WTC11 (cell line): ENCODE measurements at regions not wholly inside any gene's neighbourhood (a gene's known extent, or its start where the extent isn't known, plus 50 kb on each side); places are given as distances from the start of the nearest gene placed in this dataset.

Experiments used
- ATAC-seq: fragments of 200-7000 bp; cut with Tn5 transposase; 2 replicates; pipeline ENCODE4 v1.10.0; 2021; ENCODE audit warnings: mild to moderate bottlenecking, moderate library complexity
- CTCF ChIA-PET: fragments of 300-600 bp; sonication (Branson Sonifier 250); formaldehyde crosslinking; loops from one replicate; lab custom pipeline; 2021; ENCODE audit warnings: antibody characterized with exemption; lab: Charles Lee
- POLR2A ChIA-PET: fragments of 350-600 bp; sonication (Branson Sonifier 250); formaldehyde crosslinking; loops from one replicate; lab custom pipeline; 2021; ENCODE audit warnings: antibody characterized with exemption; lab: Charles Lee
- DNase-seq: peaks from one replicate; pipeline ENCODE4 v3.0.0; 2021; ENCODE audit warnings: low spot score
- H3K27ac Mint-ChIP-seq: 2 replicates; pipeline ENCODE4 v1.8.0; 2021; ENCODE audit warnings: mixed read lengths
- H3K27me3 Mint-ChIP-seq: 2 replicates; pipeline ENCODE4 v1.8.0; 2021; ENCODE audit warnings: low read depth, mild to moderate bottlenecking, moderate library complexity, mixed read lengths
- H3K36me3 Mint-ChIP-seq: 2 replicates; pipeline ENCODE4 v1.8.0; 2021; ENCODE audit warnings: mixed read lengths
- H3K4me1 Mint-ChIP-seq: 2 replicates; pipeline ENCODE4 v1.8.0; 2022; ENCODE audit warnings: mixed read lengths
- H3K4me3 Mint-ChIP-seq: 2 replicates; pipeline ENCODE4 v1.8.0; 2021; ENCODE audit warnings: mild to moderate bottlenecking, moderate library complexity, mixed read lengths
- H3K9me3 Mint-ChIP-seq: 2 replicates; pipeline ENCODE4 v1.8.0; 2021; ENCODE audit warnings: mixed read lengths
- CREB1 ChIP-seq: sonication (generic); formaldehyde crosslinking; IDR thresholded peaks from 2 replicates; pipeline ENCODE4 v1.8.0; 2023; ENCODE audit warnings: mild to moderate bottlenecking, missing genetic modification reagents
- ESRRA ChIP-seq: sonication (generic); formaldehyde crosslinking; IDR thresholded peaks from 2 replicates; pipeline ENCODE4 v1.8.1; 2022; ENCODE audit warnings: mild to moderate bottlenecking, missing genetic modification reagents, borderline replicate concordance
- FOXJ3 ChIP-seq: sonication (generic); formaldehyde crosslinking; IDR thresholded peaks from 2 replicates; pipeline ENCODE4 v1.9.0; 2021; ENCODE audit warnings: missing genetic modification reagents, mild to moderate bottlenecking, borderline replicate concordance
- FOXP1 ChIP-seq: sonication (generic); formaldehyde crosslinking; IDR thresholded peaks from 2 replicates; pipeline ENCODE4 v1.8.0; 2022; ENCODE audit warnings: missing genetic modification reagents, mild to moderate bottlenecking, moderate library complexity, borderline replicate concordance
- GRHL2 ChIP-seq: fragments of 250-450 bp; sonication (Bioruptor Pico); IDR thresholded peaks from 2 replicates; pipeline ENCODE4 v1.8.0; 2022; ENCODE audit warnings: mild to moderate bottlenecking, moderate library complexity; ENCODE audit not compliant: insufficient replicate concordance, severe bottlenecking
- HMGA2 ChIP-seq: fragments of 250-450 bp; sonication (Bioruptor Pico); IDR thresholded peaks from 2 replicates; pipeline ENCODE4 v1.4.0; 2021; ENCODE audit warnings: mild to moderate bottlenecking, moderate library complexity
- IRF2 ChIP-seq: sonication (generic); formaldehyde crosslinking; IDR thresholded peaks from 2 replicates; pipeline ENCODE4 v1.8.0; 2022; ENCODE audit warnings: low read depth, missing genetic modification reagents, borderline replicate concordance
- JAZF1 ChIP-seq: fragments of 250-450 bp; sonication (Bioruptor Pico); IDR thresholded peaks from 2 replicates; pipeline ENCODE4 v1.9.0; 2021; ENCODE audit warnings: moderate library complexity, mild to moderate bottlenecking, inconsistent platforms
- MXD4 ChIP-seq: fragments of 250-450 bp; sonication (Bioruptor Pico); IDR thresholded peaks from 2 replicates; pipeline ENCODE4 v1.8.0; 2021; ENCODE audit warnings: mild to moderate bottlenecking, moderate library complexity, borderline replicate concordance
- MYBL2 ChIP-seq: sonication (generic); formaldehyde crosslinking; IDR thresholded peaks from 2 replicates; pipeline ENCODE4 v1.8.1; 2023; ENCODE audit warnings: mild to moderate bottlenecking, moderate library complexity, missing genetic modification reagents
- NFATC4 ChIP-seq: fragments of 250-450 bp; sonication (Bioruptor Pico); IDR thresholded peaks from 2 replicates; pipeline ENCODE4 v1.9.0; 2021; ENCODE audit warnings: mild to moderate bottlenecking
- SOX15 ChIP-seq: fragments of 250-450 bp; sonication (Bioruptor Pico); IDR thresholded peaks from 2 replicates; pipeline ENCODE4 v1.9.0; 2021; ENCODE audit warnings: mild to moderate bottlenecking
- SP1 ChIP-seq: sonication (generic); formaldehyde crosslinking; conservative IDR thresholded peaks from 2 replicates; pipeline ENCODE4 v1.8.1; 2022; ENCODE audit warnings: missing genetic modification reagents
- ZNF138 ChIP-seq: sonication (generic); formaldehyde crosslinking; conservative IDR thresholded peaks from 2 replicates; pipeline ENCODE4 v1.8.1; 2022; ENCODE audit warnings: mild to moderate bottlenecking, moderate library complexity, missing genetic modification reagents
- ZNF232 ChIP-seq: sonication (generic); formaldehyde crosslinking; IDR thresholded peaks from 2 replicates; pipeline ENCODE4 v1.8.0; 2022; ENCODE audit warnings: mild to moderate bottlenecking, missing genetic modification reagents
- ZNF263 ChIP-seq: sonication (generic); formaldehyde crosslinking; IDR thresholded peaks from 2 replicates; pipeline ENCODE4 v1.8.1; 2022; ENCODE audit warnings: low read depth, mild to moderate bottlenecking, moderate library complexity, missing genetic modification reagents
- ZNF671 ChIP-seq: fragments of 250-450 bp; sonication (Bioruptor Pico); IDR thresholded peaks from 2 replicates; pipeline ENCODE4 v1.8.0; 2021; ENCODE audit warnings: mild to moderate bottlenecking
- TF ChIP-seq, protein P1 (sequence below): sonication (generic); formaldehyde crosslinking; IDR thresholded peaks from 2 replicates; pipeline ENCODE4 v1.8.1; 2023; ENCODE audit warnings: mild to moderate bottlenecking, missing genetic modification reagents, borderline replicate concordance
- TF ChIP-seq, protein P2 (sequence below): sonication (generic); formaldehyde crosslinking; IDR thresholded peaks from 2 replicates; pipeline ENCODE4 v1.8.1; 2023; ENCODE audit warnings: mild to moderate bottlenecking, missing genetic modification reagents
- TF ChIP-seq, protein P3 (sequence below): sonication (generic); formaldehyde crosslinking; IDR thresholded peaks from 2 replicates; pipeline ENCODE4 v1.8.1; 2023; ENCODE audit warnings: mild to moderate bottlenecking, moderate library complexity, missing genetic modification reagents
- TF ChIP-seq, protein P4 (sequence below): sonication (generic); formaldehyde crosslinking; IDR thresholded peaks from 2 replicates; pipeline ENCODE4 v1.8.1; 2022; ENCODE audit warnings: low read depth, mild to moderate bottlenecking, moderate library complexity, missing genetic modification reagents, borderline replicate concordance

DNA sequence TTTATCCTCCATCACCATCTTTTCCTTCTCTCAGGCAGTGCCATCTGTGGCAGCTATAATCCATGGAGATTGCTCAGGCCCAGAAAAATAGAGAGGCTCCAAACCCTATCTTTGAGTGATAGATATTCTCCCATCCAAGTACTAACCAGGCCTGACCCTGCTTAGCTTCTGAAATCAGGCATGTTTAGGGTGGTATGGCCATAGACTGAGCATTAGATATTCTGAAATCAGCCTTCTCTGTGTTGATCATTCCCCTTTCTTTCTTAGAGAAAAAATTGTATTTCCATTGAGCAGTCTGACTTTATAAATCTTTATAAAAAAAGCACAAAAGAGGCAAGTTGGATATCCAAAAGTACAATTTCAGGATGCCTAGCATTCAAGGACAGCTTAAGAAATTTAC lies 131.5 kb upstream of the ACVR2A start:
- CTCF ChIA-PET, result no interaction called here
- H3K36me3 Mint-ChIP-seq, result no peaks in the 10 kb centered on the region
- H3K4me1 Mint-ChIP-seq, result peaks cover 7% of the 10 kb centered on the region; the same call in 1 of the 2 replicates
- ATAC-seq (no peak), DNase-seq (no peak)
- no peaks in the 10 kb centered on the region for H3K27me3 Mint-ChIP-seq
- TF ChIP-seq, protein P1, sequence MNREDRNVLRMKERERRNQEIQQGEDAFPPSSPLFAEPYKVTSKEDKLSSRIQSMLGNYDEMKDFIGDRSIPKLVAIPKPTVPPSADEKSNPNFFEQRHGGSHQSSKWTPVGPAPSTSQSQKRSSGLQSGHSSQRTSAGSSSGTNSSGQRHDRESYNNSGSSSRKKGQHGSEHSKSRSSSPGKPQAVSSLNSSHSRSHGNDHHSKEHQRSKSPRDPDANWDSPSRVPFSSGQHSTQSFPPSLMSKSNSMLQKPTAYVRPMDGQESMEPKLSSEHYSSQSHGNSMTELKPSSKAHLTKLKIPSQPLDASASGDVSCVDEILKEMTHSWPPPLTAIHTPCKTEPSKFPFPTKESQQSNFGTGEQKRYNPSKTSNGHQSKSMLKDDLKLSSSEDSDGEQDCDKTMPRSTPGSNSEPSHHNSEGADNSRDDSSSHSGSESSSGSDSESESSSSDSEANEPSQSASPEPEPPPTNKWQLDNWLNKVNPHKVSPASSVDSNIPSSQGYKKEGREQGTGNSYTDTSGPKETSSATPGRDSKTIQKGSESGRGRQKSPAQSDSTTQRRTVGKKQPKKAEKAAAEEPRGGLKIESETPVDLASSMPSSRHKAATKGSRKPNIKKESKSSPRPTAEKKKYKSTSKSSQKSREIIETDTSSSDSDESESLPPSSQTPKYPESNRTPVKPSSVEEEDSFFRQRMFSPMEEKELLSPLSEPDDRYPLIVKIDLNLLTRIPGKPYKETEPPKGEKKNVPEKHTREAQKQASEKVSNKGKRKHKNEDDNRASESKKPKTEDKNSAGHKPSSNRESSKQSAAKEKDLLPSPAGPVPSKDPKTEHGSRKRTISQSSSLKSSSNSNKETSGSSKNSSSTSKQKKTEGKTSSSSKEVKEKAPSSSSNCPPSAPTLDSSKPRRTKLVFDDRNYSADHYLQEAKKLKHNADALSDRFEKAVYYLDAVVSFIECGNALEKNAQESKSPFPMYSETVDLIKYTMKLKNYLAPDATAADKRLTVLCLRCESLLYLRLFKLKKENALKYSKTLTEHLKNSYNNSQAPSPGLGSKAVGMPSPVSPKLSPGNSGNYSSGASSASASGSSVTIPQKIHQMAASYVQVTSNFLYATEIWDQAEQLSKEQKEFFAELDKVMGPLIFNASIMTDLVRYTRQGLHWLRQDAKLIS, result no peak
- TF ChIP-seq SOX15 (CRISPR knock-in tag), result no peak
- no peak overlapping the region for H3K27ac Mint-ChIP-seq
- no peak overlapping the region for H3K4me3 Mint-ChIP-seq
- no peaks in the 10 kb centered on the region for H3K9me3 Mint-ChIP-seq
- POLR2A ChIA-PET, result no interaction called here

DNA sequence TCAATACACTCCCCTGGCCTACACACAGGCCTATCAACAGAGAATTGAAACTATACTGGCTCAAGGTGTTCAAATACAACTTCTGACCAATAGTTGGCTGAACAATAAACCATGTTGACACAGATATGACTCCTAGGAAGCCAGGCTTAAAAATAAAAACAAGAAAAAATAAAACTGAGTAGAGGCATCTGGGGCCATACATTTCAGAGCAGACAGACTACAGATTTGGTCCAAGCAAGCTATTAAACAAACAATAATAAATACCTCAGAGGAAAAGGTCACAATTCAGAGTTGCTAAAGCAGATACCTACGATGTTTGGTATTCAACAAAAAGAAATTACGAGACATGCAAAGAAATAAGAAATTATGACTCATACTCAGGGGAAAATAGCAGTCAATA lies 132.8 kb upstream of the ACVR2A start:
- no peaks in the 10 kb centered on the region; the same call in 1 of the 2 replicates for H3K9me3 Mint-ChIP-seq
- H3K27me3 Mint-ChIP-seq, result no peaks in the 10 kb centered on the region
- no peak overlapping the region for H3K27ac Mint-ChIP-seq
- ATAC-seq (no peak), DNase-seq (no peak)
- ChIA-PET POLR2A (no interaction called here), CTCF (interaction anchor here (0.7 kb wide), 1 partner anchor 133 kb away, joined by 3 read pairs; the partner anchor contains the start of gene ACVR2A)
- peaks cover 7% of the 10 kb centered on the region; the same call in 1 of the 2 replicates for H3K4me1 Mint-ChIP-seq
- no peaks in the 10 kb centered on the region for H3K36me3 Mint-ChIP-seq
- H3K4me3 Mint-ChIP-seq, result no peak overlapping the region
- no peak for TF ChIP-seq ZNF138 (CRISPR knock-in tag)
- no peak for TF ChIP-seq ZNF671 (CRISPR knock-in tag)
- TF ChIP-seq, protein P2, sequence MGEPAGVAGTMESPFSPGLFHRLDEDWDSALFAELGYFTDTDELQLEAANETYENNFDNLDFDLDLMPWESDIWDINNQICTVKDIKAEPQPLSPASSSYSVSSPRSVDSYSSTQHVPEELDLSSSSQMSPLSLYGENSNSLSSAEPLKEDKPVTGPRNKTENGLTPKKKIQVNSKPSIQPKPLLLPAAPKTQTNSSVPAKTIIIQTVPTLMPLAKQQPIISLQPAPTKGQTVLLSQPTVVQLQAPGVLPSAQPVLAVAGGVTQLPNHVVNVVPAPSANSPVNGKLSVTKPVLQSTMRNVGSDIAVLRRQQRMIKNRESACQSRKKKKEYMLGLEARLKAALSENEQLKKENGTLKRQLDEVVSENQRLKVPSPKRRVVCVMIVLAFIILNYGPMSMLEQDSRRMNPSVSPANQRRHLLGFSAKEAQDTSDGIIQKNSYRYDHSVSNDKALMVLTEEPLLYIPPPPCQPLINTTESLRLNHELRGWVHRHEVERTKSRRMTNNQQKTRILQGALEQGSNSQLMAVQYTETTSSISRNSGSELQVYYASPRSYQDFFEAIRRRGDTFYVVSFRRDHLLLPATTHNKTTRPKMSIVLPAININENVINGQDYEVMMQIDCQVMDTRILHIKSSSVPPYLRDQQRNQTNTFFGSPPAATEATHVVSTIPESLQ (CRISPR knock-in tag), result no peak
- TF ChIP-seq ESRRA, result no peak

DNA sequence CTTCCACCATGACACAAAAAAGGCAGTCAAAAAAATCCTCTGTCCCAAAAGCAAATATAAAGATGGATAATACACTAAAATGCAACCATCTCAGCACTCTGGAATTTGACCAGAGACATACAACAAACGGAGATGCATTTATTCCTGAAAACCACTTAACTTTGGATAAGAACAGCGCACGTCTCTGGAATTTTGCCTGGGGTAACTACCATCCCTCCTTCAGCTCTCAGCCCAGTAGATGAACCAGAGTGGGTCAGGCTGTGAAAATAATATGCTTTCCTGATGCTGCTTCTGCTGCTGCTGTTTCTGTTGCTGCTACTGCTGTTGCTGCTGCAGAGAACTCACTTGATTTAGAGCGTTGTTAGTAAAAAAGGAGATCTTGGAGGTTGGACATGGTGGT lies 133.8 kb upstream of the ACVR2A start:
- no peaks in the 10 kb centered on the region for H3K27me3 Mint-ChIP-seq
- DNase-seq, result no peak
- H3K9me3 Mint-ChIP-seq, result no peaks in the 10 kb centered on the region; the same call in 1 of the 2 replicates
- peaks cover 4% of the 10 kb centered on the region; the same call in 1 of the 2 replicates for H3K4me1 Mint-ChIP-seq
- ChIA-PET POLR2A (no interaction called here), CTCF (no interaction called here)
- no peak overlapping the region for H3K4me3 Mint-ChIP-seq
- no peak for ATAC-seq
- no peaks in the 10 kb centered on the region for H3K36me3 Mint-ChIP-seq
- TF ChIP-seq ZNF263, result no peak
- TF ChIP-seq FOXP1 (CRISPR knock-in tag), result no peak
- no peak for TF ChIP-seq MXD4 (CRISPR knock-in tag)
- TF ChIP-seq NFATC4 (CRISPR knock-in tag), result no peak
- TF ChIP-seq, protein P3, sequence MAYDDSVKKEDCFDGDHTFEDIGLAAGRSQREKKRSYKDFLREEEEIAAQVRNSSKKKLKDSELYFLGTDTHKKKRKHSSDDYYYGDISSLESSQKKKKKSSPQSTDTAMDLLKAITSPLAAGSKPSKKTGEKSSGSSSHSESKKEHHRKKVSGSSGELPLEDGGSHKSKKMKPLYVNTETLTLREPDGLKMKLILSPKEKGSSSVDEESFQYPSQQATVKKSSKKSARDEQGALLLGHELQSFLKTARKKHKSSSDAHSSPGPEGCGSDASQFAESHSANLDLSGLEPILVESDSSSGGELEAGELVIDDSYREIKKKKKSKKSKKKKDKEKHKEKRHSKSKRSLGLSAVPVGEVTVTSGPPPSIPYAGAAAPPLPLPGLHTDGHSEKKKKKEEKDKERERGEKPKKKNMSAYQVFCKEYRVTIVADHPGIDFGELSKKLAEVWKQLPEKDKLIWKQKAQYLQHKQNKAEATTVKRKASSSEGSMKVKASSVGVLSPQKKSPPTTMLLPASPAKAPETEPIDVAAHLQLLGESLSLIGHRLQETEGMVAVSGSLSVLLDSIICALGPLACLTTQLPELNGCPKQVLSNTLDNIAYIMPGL (CRISPR knock-in tag), result no peak
- no peak for TF ChIP-seq HMGA2 (CRISPR knock-in tag)
- TF ChIP-seq FOXJ3 (CRISPR knock-in tag), result no peak
- TF ChIP-seq GRHL2 (CRISPR knock-in tag), result no peak
- TF ChIP-seq SP1 (CRISPR knock-in tag), result no peak
- TF ChIP-seq ZNF232, result no peak
- TF ChIP-seq IRF2, result no peak
- TF ChIP-seq, protein P4, sequence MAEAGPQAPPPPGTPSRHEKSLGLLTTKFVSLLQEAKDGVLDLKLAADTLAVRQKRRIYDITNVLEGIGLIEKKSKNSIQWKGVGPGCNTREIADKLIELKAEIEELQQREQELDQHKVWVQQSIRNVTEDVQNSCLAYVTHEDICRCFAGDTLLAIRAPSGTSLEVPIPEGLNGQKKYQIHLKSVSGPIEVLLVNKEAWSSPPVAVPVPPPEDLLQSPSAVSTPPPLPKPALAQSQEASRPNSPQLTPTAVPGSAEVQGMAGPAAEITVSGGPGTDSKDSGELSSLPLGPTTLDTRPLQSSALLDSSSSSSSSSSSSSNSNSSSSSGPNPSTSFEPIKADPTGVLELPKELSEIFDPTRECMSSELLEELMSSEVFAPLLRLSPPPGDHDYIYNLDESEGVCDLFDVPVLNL (CRISPR knock-in tag), result no peak
- TF ChIP-seq ZNF138 (CRISPR knock-in tag), result no peak
- no peak for TF ChIP-seq JAZF1
- TF ChIP-seq SOX15 (CRISPR knock-in tag), result no peak
- TF ChIP-seq MYBL2 (CRISPR knock-in tag), result no peak
- no peak for TF ChIP-seq CREB1
- no peak overlapping the region for H3K27ac Mint-ChIP-seq
